ENCODE measurements at regions not wholly inside any gene's neighbourhood (a gene's known extent, or its start where the extent isn't known, plus 50 kb on each side); places are given as distances from the start of the nearest gene placed in this dataset.

DNA sequence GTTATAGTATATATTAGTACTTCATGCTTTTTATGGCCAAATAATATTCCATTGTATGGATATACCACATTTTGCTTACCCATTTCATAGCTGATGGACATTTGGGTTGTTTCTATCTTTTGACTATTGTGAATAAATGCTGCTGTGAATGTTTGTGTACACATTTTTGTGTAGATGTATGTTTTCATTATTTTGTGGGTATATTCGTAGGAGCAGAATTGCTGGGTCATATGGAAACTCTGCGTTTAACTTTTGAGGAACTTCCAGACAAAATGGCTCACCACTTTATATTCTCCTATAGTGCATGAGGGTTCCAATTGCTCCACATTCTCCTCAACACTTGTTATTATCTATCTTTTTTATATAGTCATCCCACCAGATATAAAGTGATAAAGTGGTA is 88.6 kb downstream of the CCT6B start:
- TF ChIP-seq, protein P1, sequence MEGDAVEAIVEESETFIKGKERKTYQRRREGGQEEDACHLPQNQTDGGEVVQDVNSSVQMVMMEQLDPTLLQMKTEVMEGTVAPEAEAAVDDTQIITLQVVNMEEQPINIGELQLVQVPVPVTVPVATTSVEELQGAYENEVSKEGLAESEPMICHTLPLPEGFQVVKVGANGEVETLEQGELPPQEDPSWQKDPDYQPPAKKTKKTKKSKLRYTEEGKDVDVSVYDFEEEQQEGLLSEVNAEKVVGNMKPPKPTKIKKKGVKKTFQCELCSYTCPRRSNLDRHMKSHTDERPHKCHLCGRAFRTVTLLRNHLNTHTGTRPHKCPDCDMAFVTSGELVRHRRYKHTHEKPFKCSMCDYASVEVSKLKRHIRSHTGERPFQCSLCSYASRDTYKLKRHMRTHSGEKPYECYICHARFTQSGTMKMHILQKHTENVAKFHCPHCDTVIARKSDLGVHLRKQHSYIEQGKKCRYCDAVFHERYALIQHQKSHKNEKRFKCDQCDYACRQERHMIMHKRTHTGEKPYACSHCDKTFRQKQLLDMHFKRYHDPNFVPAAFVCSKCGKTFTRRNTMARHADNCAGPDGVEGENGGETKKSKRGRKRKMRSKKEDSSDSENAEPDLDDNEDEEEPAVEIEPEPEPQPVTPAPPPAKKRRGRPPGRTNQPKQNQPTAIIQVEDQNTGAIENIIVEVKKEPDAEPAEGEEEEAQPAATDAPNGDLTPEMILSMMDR (IDR thresholded peaks at IDR 0.05): no peak
- TF ChIP-seq POLR2AphosphoS5 (IDR thresholded peaks at IDR 0.05; ENCODE audit: insufficient read depth in 1 of 2, low read depth in 1 of 2): no peak

All from vagina (tissue), 2 donors.